Thyroid gland (tissue), 4 donors: ENCODE measurements at regions not wholly inside any gene's neighbourhood (a gene's known extent, or its start where the extent isn't known, plus 50 kb on each side); places are given as distances from the start of the nearest gene placed in this dataset.
"Not testable (repeated sequence)": the region's sequence is repeated elsewhere in the genome, so short reads cannot be mapped to it uniquely, and the experiment has no call there.

Experiments
- DNase-seq, 2 donors: peaks; one replicate each; pipeline ENCODE4 v3.0.0-alpha.2; 2019
- H3K27ac ChIP-seq, 3 donors: fragments of 200-600 bp; sonication (generic); 1 replicate in 2 of 3; 2 replicates in 1 of 3; pipeline ENCODE4 v1.5.1; 2016 to 2019; ENCODE audit warnings: mild to moderate bottlenecking in 1 of 3, moderate library complexity in 1 of 3
- H3K27me3 ChIP-seq: fragments of 200-600 bp; sonication (generic); one replicate; pipeline ENCODE4 v1.5.1; 2019
- H3K36me3 ChIP-seq, 2 donors: fragments of 200-600 bp; sonication (generic); one replicate each; pipeline ENCODE4 v1.5.1; 2016 to 2019
- H3K4me1 ChIP-seq, 2 donors: fragments of 200-600 bp; sonication (generic); one replicate each; pipeline ENCODE4 v1.5.1; 2017 to 2019
- H3K4me3 ChIP-seq, 3 donors: fragments of 200-600 bp; sonication (generic); replicated peaks in 1 of 3; 1 replicate in 2 of 3; 2 replicates in 1 of 3; pipeline ENCODE4 v1.5.1; 2016; ENCODE audit warnings: mild to moderate bottlenecking in 1 of 3
- H3K9me3 ChIP-seq: fragments of 200-600 bp; sonication (generic); one replicate; pipeline ENCODE4 v1.5.1; 2017
- POLR2A ChIP-seq, 2 donors: fragments of 450-650 bp; IDR thresholded peaks; one replicate each; pipeline ENCODE4 v1.6.1; 2017; ENCODE audit warnings: antibody characterized with exemption in 2 of 2, mild to moderate bottlenecking in 2 of 2, moderate library complexity in 1 of 2
- WGBS, 2 donors: methylation state at CpG; one replicate each; pipeline ENCODE4 v1.1.5; 2017; 5-methylcytosine and 5-hydroxymethylcytosine counted together
- intact Hi-C: fragments of 100-400 bp; cut with DNase I; formaldehyde crosslinking; loops from one replicate; pipeline ENCODE4 v1.15.1; 2023
- TF ChIP-seq, protein P1 (sequence below), 6 experiments: fragments of 200-600 bp in 3 of 6; fragments of 450-650 bp in 3 of 6; sonication (generic) in 3 of 6; IDR thresholded peaks; one replicate each; pipeline ENCODE4 v1.5.1; 2016 to 2019; ENCODE audit warnings: antibody characterized with exemption in 6 of 6, mild to moderate bottlenecking in 2 of 6, inconsistent platforms in 1 of 6, moderate library complexity in 1 of 6

DNA sequence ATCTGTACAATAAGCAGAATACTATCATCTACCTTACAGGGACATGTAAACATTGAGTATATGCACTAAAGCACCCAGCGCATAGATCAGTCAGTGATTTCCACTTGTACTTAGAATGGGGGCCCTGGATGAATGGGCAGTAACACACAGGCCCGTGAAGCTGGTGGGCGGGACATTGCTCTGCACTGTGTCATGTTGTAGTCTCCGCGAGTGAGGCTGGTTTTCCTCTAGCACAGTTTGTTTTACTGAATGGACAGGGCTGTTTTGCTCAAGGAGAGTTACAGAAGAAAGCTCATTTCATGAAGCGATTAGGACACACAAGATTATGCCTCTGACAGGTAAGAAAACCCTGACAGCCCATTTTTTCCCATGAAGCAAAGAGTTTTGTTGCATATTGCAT is 86.4 kb upstream of the SOX21 start:
- no peak for TF ChIP-seq POLR2A (IDR thresholded peaks at IDR 0.05)
- TF ChIP-seq, protein P1, sequence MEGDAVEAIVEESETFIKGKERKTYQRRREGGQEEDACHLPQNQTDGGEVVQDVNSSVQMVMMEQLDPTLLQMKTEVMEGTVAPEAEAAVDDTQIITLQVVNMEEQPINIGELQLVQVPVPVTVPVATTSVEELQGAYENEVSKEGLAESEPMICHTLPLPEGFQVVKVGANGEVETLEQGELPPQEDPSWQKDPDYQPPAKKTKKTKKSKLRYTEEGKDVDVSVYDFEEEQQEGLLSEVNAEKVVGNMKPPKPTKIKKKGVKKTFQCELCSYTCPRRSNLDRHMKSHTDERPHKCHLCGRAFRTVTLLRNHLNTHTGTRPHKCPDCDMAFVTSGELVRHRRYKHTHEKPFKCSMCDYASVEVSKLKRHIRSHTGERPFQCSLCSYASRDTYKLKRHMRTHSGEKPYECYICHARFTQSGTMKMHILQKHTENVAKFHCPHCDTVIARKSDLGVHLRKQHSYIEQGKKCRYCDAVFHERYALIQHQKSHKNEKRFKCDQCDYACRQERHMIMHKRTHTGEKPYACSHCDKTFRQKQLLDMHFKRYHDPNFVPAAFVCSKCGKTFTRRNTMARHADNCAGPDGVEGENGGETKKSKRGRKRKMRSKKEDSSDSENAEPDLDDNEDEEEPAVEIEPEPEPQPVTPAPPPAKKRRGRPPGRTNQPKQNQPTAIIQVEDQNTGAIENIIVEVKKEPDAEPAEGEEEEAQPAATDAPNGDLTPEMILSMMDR (IDR thresholded peaks at IDR 0.05), result no peak
- Histone ChIP-seq H3K27me3 (no peaks in the 10 kb centered on the region), H3K27ac (no peak overlapping the region), H3K36me3 (no peaks in the 10 kb centered on the region), H3K4me3 (no peak overlapping the region), H3K4me1 (no peaks in the 10 kb centered on the region), H3K9me3 (no peaks in the 10 kb centered on the region)
- intact Hi-C loops, result no loop called here
- DNase-seq, result no peak
- 79 to 81% methylated on average over 6 of the region's 6 CpGs for WGBS, 2 donors

DNA sequence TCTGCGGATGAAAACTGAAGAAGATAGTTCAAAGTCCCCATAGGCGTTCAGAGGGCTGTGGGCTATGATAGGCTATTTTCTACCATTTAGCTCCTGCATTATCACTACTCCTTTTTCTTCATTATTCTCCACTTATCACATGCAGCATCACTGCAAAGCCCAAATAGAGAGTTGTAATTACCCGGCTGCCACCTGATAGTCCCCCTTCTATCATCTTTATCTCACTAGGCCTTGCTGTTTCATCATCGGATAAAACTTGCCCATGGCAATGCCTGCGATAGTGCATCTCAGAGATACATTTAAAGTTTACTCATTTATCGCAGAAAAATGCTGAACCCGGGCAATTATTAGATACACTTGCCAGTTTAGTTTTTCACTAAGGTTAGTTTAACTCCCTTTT is 82.9 kb upstream of the SOX21 start:
- no peaks in the 10 kb centered on the region for H3K9me3 ChIP-seq
- TF ChIP-seq, protein P1 (IDR thresholded peaks at IDR 0.05), result no peak
- TF ChIP-seq POLR2A (IDR thresholded peaks at IDR 0.05), result no peak
- no peaks in the 10 kb centered on the region for H3K27me3 ChIP-seq
- H3K36me3 ChIP-seq, result no peaks in the 10 kb centered on the region
- no peak overlapping the region for H3K4me3 ChIP-seq
- no peak overlapping the region for H3K27ac ChIP-seq
- WGBS, 2 donors, result 87 to 88% methylated on average over 7 of the region's 7 CpGs
- no peak for DNase-seq
- H3K4me1 ChIP-seq, result no peaks in the 10 kb centered on the region
- intact Hi-C loops, result no loop called here

DNA sequence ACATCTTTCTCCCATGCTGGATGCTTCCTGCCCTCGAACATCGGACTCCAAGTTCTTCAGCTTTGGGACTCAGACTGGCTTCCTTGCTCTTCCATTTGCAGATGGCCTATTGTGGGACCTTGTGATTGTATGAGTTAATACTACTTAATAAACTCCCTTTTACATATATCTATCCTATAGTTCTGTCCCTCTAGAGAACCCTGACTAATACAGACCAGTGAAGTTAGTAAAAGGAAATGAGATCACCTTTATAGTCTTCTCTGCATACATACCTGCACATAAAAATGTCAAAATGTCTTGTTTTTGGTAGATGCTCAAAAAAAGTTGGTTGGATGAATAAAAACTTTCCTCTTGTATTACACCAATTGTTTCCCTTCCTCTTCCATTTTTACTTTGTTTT is 73.9 kb upstream of the SOX21 start:
- DNase-seq, H3K36me3 ChIP-seq, H3K27me3 ChIP-seq, H3K4me3 ChIP-seq, H3K9me3 ChIP-seq, H3K27ac ChIP-seq, intact Hi-C loops, H3K4me1 ChIP-seq: not testable (repeated sequence)
- WGBS, 2 donors, result 69 to 98% methylated on average over 2 of the region's 2 CpGs

DNA sequence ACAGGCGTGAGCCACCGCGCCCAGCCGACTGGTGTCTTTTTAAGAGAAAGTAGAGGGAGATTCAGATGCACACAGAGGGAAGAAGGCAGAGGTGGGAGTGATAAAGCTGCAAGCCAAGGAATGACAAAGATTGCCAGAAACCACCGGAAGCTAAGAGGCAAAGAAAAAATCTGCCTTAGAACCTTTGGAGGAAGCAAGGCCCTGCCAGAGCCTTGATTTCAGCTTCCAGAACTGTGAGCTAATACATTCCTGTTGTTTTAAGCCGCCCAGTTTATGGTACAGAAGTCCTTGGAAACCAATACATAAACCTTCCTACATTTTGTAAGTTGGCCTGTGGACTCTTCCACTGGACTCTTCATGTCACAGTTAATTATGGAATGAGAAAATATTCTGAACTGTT is 71.7 kb upstream of the SOX21 start:
- H3K4me1 ChIP-seq, result no peaks in the 10 kb centered on the region
- 88 to 90% methylated on average over 6 of the region's 6 CpGs for WGBS, 2 donors
- H3K4me3 ChIP-seq, result no peak overlapping the region
- H3K36me3 ChIP-seq, result no peaks in the 10 kb centered on the region
- no peaks in the 10 kb centered on the region for H3K27me3 ChIP-seq
- intact Hi-C loops, result no loop called here
- TF ChIP-seq, protein P1 (IDR thresholded peaks at IDR 0.05), result no peak
- TF ChIP-seq POLR2A (IDR thresholded peaks at IDR 0.05), result no peak
- DNase-seq, result no peak
- H3K9me3 ChIP-seq, result no peaks in the 10 kb centered on the region
- H3K27ac ChIP-seq, result no peak overlapping the region

DNA sequence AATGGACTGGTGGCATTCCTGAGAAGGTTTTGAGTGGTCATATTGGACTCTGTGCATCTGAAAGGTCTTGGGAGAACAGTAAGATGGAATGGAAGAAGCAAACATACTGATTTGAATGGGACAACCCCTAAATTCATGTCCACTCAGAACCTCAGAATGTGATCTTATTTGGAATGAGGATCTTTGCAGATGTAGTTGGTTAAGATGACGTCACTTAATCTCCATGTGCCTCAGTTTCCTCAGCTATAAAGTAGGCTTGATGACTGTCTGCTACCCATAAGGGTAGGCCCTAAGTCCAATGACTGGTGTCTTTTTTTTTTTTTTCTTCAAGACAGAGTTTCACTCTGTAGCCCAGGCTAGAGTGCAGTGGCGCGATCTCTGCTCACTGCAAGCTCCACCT is 71.1 kb upstream of the SOX21 start:
- no peaks in the 10 kb centered on the region for H3K4me1 ChIP-seq
- TF ChIP-seq, protein P1 (IDR thresholded peaks at IDR 0.05), result no peak
- TF ChIP-seq POLR2A (IDR thresholded peaks at IDR 0.05), result no peak

GRCh38 chr13:94780421-94780820 is 68.1 kb upstream of the SOX21 start:
- Histone ChIP-seq H3K27me3 (no peaks in the 10 kb centered on the region), H3K36me3 (no peaks in the 10 kb centered on the region), H3K27ac (no peak overlapping the region), H3K4me1 (no peaks in the 10 kb centered on the region), H3K9me3 (no peaks in the 10 kb centered on the region), H3K4me3 (no peak overlapping the region)
- intact Hi-C loops, result no loop called here
- DNase-seq, result no peak
- WGBS, 2 donors, result 79 to 96% methylated on average over 4 of the region's 4 CpGs
- no peak for TF ChIP-seq POLR2A (IDR thresholded peaks at IDR 0.05)
- TF ChIP-seq, protein P1 (IDR thresholded peaks at IDR 0.05), result no peak

More for the DNA sequence above, 71.1 kb upstream of the SOX21 start:
- no peak for DNase-seq
- 97 to 99% methylated on average over 3 of the region's 3 CpGs for WGBS, 2 donors
- no peaks in the 10 kb centered on the region for H3K9me3 ChIP-seq
- H3K27ac ChIP-seq, result no peak overlapping the region
- no peaks in the 10 kb centered on the region for H3K36me3 ChIP-seq
- H3K4me3 ChIP-seq, result no peak overlapping the region
- intact Hi-C loops, result no loop called here
- no peaks in the 10 kb centered on the region for H3K27me3 ChIP-seq
